HEK293T (cell line): ENCODE measurements at regions not wholly inside any gene's neighbourhood (a gene's known extent, or its start where the extent isn't known, plus 50 kb on each side); places are given as distances from the start of the nearest gene placed in this dataset.

Experiments
- ELF4 ChIP-seq: fragments of 450-650 bp; IDR thresholded peaks from 2 replicates; pipeline ENCODE4 v1.6.1; 2017; ENCODE audit warnings: antibody characterized with exemption
- FOXK2 ChIP-seq: fragments of 450-650 bp; IDR thresholded peaks from 2 replicates; pipeline ENCODE4 v1.6.1; 2016; ENCODE audit warnings: mild to moderate bottlenecking
- PKNOX1 ChIP-seq: fragments of 450-650 bp; IDR thresholded peaks from 2 replicates; pipeline ENCODE4 v1.6.1; 2016
- SP1 ChIP-seq: fragments of 450-650 bp; IDR thresholded peaks from 2 replicates; pipeline ENCODE4 v1.6.1; 2017
- SUZ12 ChIP-seq: fragments of 450-650 bp; IDR thresholded peaks from 2 replicates; pipeline ENCODE4 v1.6.1; 2016; ENCODE audit warnings: mild to moderate bottlenecking
- TARDBP ChIP-seq: fragments of 450-650 bp; IDR thresholded peaks from 2 replicates; pipeline ENCODE4 v1.6.1; 2016

GRCh38 chr4:35511851-35512250 lies 732.5 kb downstream of the ARAP2 start:
- no peak for TF ChIP-seq SP1
- no peak for TF ChIP-seq ELF4
- no peak for TF ChIP-seq TARDBP
- no peak for TF ChIP-seq PKNOX1
- TF ChIP-seq FOXK2, result no peak
- TF ChIP-seq SUZ12, result no peak
